Mesenchymal stem cell (in vitro differentiated cells and primary cell): ENCODE measurements at regions not wholly inside any gene's neighbourhood (a gene's known extent, or its start where the extent isn't known, plus 50 kb on each side); places are given as distances from the start of the nearest gene placed in this dataset.

ENCODE experiments used
- DNase-seq: peaks from one replicate; pipeline ENCODE4 v3.0.0-alpha.2; 2013
- H2AFZ ChIP-seq: one replicate; pipeline ENCODE4 v1.6.1; 2013; ENCODE audit warnings: low read depth, mild to moderate bottlenecking, control low read depth, inconsistent platforms, low read length, moderate library complexity
- H2AK5ac ChIP-seq: 2 replicates; pipeline ENCODE4 v1.6.1; 2013; ENCODE audit warnings: low read length, moderate library complexity, mild to moderate bottlenecking, inconsistent platforms; ENCODE audit not compliant: severe bottlenecking
- H2BK120ac ChIP-seq: one replicate; pipeline ENCODE4 v1.6.1; 2013; ENCODE audit warnings: low read depth, mild to moderate bottlenecking, inconsistent platforms, low read length, moderate library complexity
- H2BK12ac ChIP-seq, 2 experiments: one replicate each; pipeline ENCODE4 v1.6.1; 2013; ENCODE audit warnings: inconsistent platforms in 2 of 2, low read length in 2 of 2, mild to moderate bottlenecking in 2 of 2, moderate library complexity in 2 of 2, control low read depth in 1 of 2
- H2BK15ac ChIP-seq: one replicate; pipeline ENCODE4 v1.6.1; 2013; ENCODE audit warnings: mild to moderate bottlenecking, low read depth, inconsistent platforms; ENCODE audit not compliant: poor library complexity, severe bottlenecking
- H2BK5ac ChIP-seq: 2 replicates; pipeline ENCODE4 v1.6.1; 2013; ENCODE audit warnings: low read depth, mild to moderate bottlenecking, low read length, control low read depth, inconsistent platforms; ENCODE audit not compliant: poor library complexity, severe bottlenecking
- H3K14ac ChIP-seq, 2 experiments: one replicate each; pipeline ENCODE4 v1.6.1; 2013; ENCODE audit warnings: inconsistent platforms in 2 of 2, low read length in 2 of 2, control low read depth in 1 of 2, mild to moderate bottlenecking in 1 of 2, moderate library complexity in 1 of 2
- H3K18ac ChIP-seq, 2 experiments: one replicate each; pipeline ENCODE4 v1.6.1; 2013; ENCODE audit warnings: inconsistent platforms in 2 of 2, low read length in 2 of 2, control low read depth in 1 of 2, low read depth in 1 of 2, mild to moderate bottlenecking in 1 of 2
- H3K23ac ChIP-seq, 2 experiments: one replicate each; pipeline ENCODE4 v1.6.1; 2013; ENCODE audit warnings: inconsistent platforms in 2 of 2, low read length in 2 of 2, mild to moderate bottlenecking in 2 of 2, moderate library complexity in 2 of 2, control low read depth in 1 of 2
- H3K27ac ChIP-seq: 2 replicates; pipeline ENCODE4 v1.5.1; 2013; ENCODE audit warnings: mild to moderate bottlenecking, moderate library complexity, low read length, control low read depth, inconsistent platforms; ENCODE audit not compliant: poor library complexity, severe bottlenecking
- H3K27me3 ChIP-seq, 2 experiments: 2 replicates each; pipeline versions ENCODE4 v1.6.1 to v1.7.0; 2013; ENCODE audit warnings: low read length in 2 of 2, mild to moderate bottlenecking in 2 of 2, moderate library complexity in 2 of 2, control low read depth in 1 of 2, inconsistent platforms in 1 of 2; ENCODE audit not compliant: control insufficient read depth in 1 of 2, insufficient read depth in 1 of 2
- H3K36me3 ChIP-seq, 2 experiments: 2 replicates each; pipeline versions ENCODE4 v1.6.1 to v1.7.0; 2013; ENCODE audit warnings: low read length in 2 of 2, control low read depth in 1 of 2, inconsistent platforms in 1 of 2, low read depth in 1 of 2, mild to moderate bottlenecking in 1 of 2; ENCODE audit not compliant: insufficient read depth in 2 of 2, control insufficient read depth in 1 of 2
- H3K4ac ChIP-seq, 2 experiments: one replicate each; pipeline ENCODE4 v1.6.1; 2013; ENCODE audit warnings: inconsistent platforms in 2 of 2, low read length in 2 of 2, mild to moderate bottlenecking in 2 of 2, moderate library complexity in 2 of 2, control low read depth in 1 of 2, low read depth in 1 of 2
- H3K4me1 ChIP-seq: 2 replicates; pipeline ENCODE4 v1.6.1; 2013; ENCODE audit warnings: low read depth, low read length, control low read depth; ENCODE audit not compliant: control insufficient read depth, insufficient read depth
- H3K4me2 ChIP-seq: 2 replicates; pipeline ENCODE4 v1.6.1; 2013; ENCODE audit warnings: low read length, mild to moderate bottlenecking, inconsistent platforms; ENCODE audit not compliant: poor library complexity, severe bottlenecking
- H3K4me3 ChIP-seq, 2 experiments: 2 replicates each; pipeline versions ENCODE4 v1.5.1 to v1.7.0; 2013; ENCODE audit warnings: low read length in 2 of 2, mild to moderate bottlenecking in 2 of 2, control low read depth in 1 of 2, low read depth in 1 of 2; ENCODE audit not compliant: insufficient read depth in 1 of 2
- H3K79me1 ChIP-seq: replicated peaks from 2 replicates; pipeline ENCODE4 v1.6.1; 2013; ENCODE audit warnings: mild to moderate bottlenecking, control low read depth, low read length, inconsistent platforms; ENCODE audit not compliant: poor library complexity, severe bottlenecking
- H3K9ac ChIP-seq: 2 replicates; pipeline ENCODE4 v1.7.0; 2013; ENCODE audit warnings: mild to moderate bottlenecking, low read length, moderate library complexity
- H3K9me3 ChIP-seq: 2 replicates; pipeline ENCODE4 v1.7.0; 2013; ENCODE audit warnings: mild to moderate bottlenecking, low read length; ENCODE audit not compliant: control insufficient read depth
- H4K8ac ChIP-seq: one replicate; pipeline ENCODE4 v1.6.1; 2013; ENCODE audit warnings: inconsistent platforms, mild to moderate bottlenecking, low read length, moderate library complexity
- H4K91ac ChIP-seq: one replicate; pipeline ENCODE4 v1.6.1; 2013; ENCODE audit warnings: mild to moderate bottlenecking, low read length, inconsistent platforms
- WGBS: methylation state at CpG from one replicate; pipeline ENCODE4 v1.1.7; 2013; ENCODE audit warnings: mixed read lengths; 5-methylcytosine and 5-hydroxymethylcytosine counted together

- no peak for DNase-seq
- WGBS, result no CpG with 5 or more reads among the region's 1 CpG
Measured at GRCh38 chr5:125483609-125484008, 737.2 kb upstream of the ZNF608 start.

GRCh38 chr5:125484272-125484741, 737.9 kb upstream of the ZNF608 start:
- H3K18ac ChIP-seq, result peak overlapping the region in 1 of 2 experiments; percentile 10
- no peak overlapping the region for H2AFZ ChIP-seq
- WGBS, result 0% methylated on average over 1 of the region's 3 CpGs
- no peak overlapping the region for H3K23ac ChIP-seq
- H2BK15ac ChIP-seq, result no peak overlapping the region
- H3K4me3 ChIP-seq, result no peak overlapping the region
- peak overlapping the region; percentile 98 for H3K27ac ChIP-seq
- no peak overlapping the region for H2BK12ac ChIP-seq
- no peaks in the 10 kb centered on the region for H3K4me1 ChIP-seq
- no peak overlapping the region for H3K4ac ChIP-seq
- no peak overlapping the region for H3K14ac ChIP-seq
- no peak overlapping the region for H2BK120ac ChIP-seq
- no peaks in the 10 kb centered on the region for H3K9me3 ChIP-seq
- H3K4me2 ChIP-seq, result no peak overlapping the region
- no peaks in the 10 kb centered on the region for H3K79me1 ChIP-seq
- H3K9ac ChIP-seq, result peak overlapping the region; percentile 70
- H2BK5ac ChIP-seq, result no peak overlapping the region
- H4K91ac ChIP-seq, result no peak overlapping the region
- H3K27me3 ChIP-seq, result no peaks in the 10 kb centered on the region
- H2AK5ac ChIP-seq, result no peak overlapping the region
- no peaks in the 10 kb centered on the region for H3K36me3 ChIP-seq
- H4K8ac ChIP-seq, result no peak overlapping the region
- DNase-seq, result peak; percentile 84

More at GRCh38 chr5:125483609-125484008, 737.2 kb upstream of the ZNF608 start:
- H3K27ac ChIP-seq, result peak overlapping the region; percentile 98
- peak overlapping the region in 1 of 2 experiments; percentile 45 for H2BK12ac ChIP-seq
- no peak overlapping the region for H2BK5ac ChIP-seq
- H3K23ac ChIP-seq, result no peak overlapping the region
- H3K79me1 ChIP-seq, result no peaks in the 10 kb centered on the region
- H3K4ac ChIP-seq, result peak overlapping the region in 1 of 2 experiments; percentile 51
- no peak overlapping the region for H2BK15ac ChIP-seq
- H4K91ac ChIP-seq, result no peak overlapping the region
- H3K4me2 ChIP-seq, result no peak overlapping the region
- H3K9me3 ChIP-seq, result no peaks in the 10 kb centered on the region
- no peaks in the 10 kb centered on the region for H3K4me1 ChIP-seq
- no peak overlapping the region for H3K4me3 ChIP-seq
- H2BK120ac ChIP-seq, result peak overlapping the region; percentile 49
- H3K27me3 ChIP-seq, result no peaks in the 10 kb centered on the region
- peak overlapping the region in 1 of 2 experiments; percentile 36 for H3K14ac ChIP-seq
- H4K8ac ChIP-seq, result no peak overlapping the region
- peak overlapping the region in 1 of 2 experiments; percentile 91 for H3K18ac ChIP-seq
- no peaks in the 10 kb centered on the region for H3K36me3 ChIP-seq
- H3K9ac ChIP-seq, result no peak overlapping the region
- H2AK5ac ChIP-seq, result no peak overlapping the region
- no peak overlapping the region for H2AFZ ChIP-seq

- Histone ChIP-seq H2BK5ac (peak overlapping the region; percentile 75), H3K27me3 (no peaks in the 10 kb centered on the region), H3K4me1 (no peaks in the 10 kb centered on the region), H3K9ac (peak overlapping the region; percentile 72), H2BK120ac (no peak overlapping the region), H3K36me3 (no peaks in the 10 kb centered on the region), H2AK5ac (no peak overlapping the region), H4K91ac (peak overlapping the region; percentile 56), H4K8ac (no peak overlapping the region), H3K23ac (no peak overlapping the region), H2BK12ac (no peak overlapping the region), H3K4me3 (no peak overlapping the region), H3K4me2 (peak overlapping the region; percentile 60), H3K18ac (peak overlapping the region in 1 of 2 experiments; percentile 41), H3K79me1 (no peaks in the 10 kb centered on the region), H2AFZ (no peak overlapping the region), H3K27ac (peak overlapping the region; percentile 98), H3K4ac (no peak overlapping the region), H2BK15ac (no peak overlapping the region), H3K9me3 (no peaks in the 10 kb centered on the region), H3K14ac (no peak overlapping the region)
- WGBS, result 0% methylated on average over 7 of the region's 10 CpGs
- peak; percentile 99 for DNase-seq
Measured at GRCh38 chr5:125484742-125485641, 738.6 kb upstream of the ZNF608 start.

- Histone ChIP-seq H3K27me3 (no peaks in the 10 kb centered on the region), H3K18ac (peak overlapping the region in 1 of 2 experiments; percentile 28), H2BK5ac (no peak overlapping the region), H3K4me3 (peak overlapping the region in 1 of 2 experiments; percentile 21), H3K4me1 (no peaks in the 10 kb centered on the region), H3K79me1 (no peaks in the 10 kb centered on the region), H3K9ac (peak overlapping the region; percentile 72), H2AFZ (no peak overlapping the region), H2AK5ac (no peak overlapping the region), H3K14ac (no peak overlapping the region), H2BK15ac (no peak overlapping the region), H4K91ac (no peak overlapping the region), H2BK12ac (no peak overlapping the region), H2BK120ac (no peak overlapping the region), H3K9me3 (no peaks in the 10 kb centered on the region), H3K36me3 (no peaks in the 10 kb centered on the region), H3K23ac (no peak overlapping the region), H3K4ac (no peak overlapping the region), H4K8ac (no peak overlapping the region), H3K27ac (peak overlapping the region; percentile 98), H3K4me2 (no peak overlapping the region)
- WGBS, result 50% methylated on average over 2 of the region's 3 CpGs
- no peak for DNase-seq
Measured at GRCh38 chr5:125485771-125486170, 739.3 kb upstream of the ZNF608 start.
